Nephron progenitor cell (in vitro differentiated cells): ENCODE measurements at regions not wholly inside any gene's neighbourhood (a gene's known extent, or its start where the extent isn't known, plus 50 kb on each side); places are given as distances from the start of the nearest gene placed in this dataset.

Source experiments
- DNase-seq: peaks from one replicate; pipeline ENCODE4 v3.0.0; 2021
- H3K27ac Mint-ChIP-seq: 2 replicates; pipeline ENCODE4 v1.8.0; 2021; ENCODE audit warnings: mild to moderate bottlenecking, moderate library complexity, mixed read lengths
- H3K27me3 Mint-ChIP-seq: 2 replicates; pipeline ENCODE4 v1.8.0; 2021; ENCODE audit warnings: mild to moderate bottlenecking, low read depth, mixed read lengths; ENCODE audit not compliant: poor library complexity
- H3K36me3 Mint-ChIP-seq: 2 replicates; pipeline ENCODE4 v1.8.0; 2021; ENCODE audit warnings: low read depth, mixed read lengths
- H3K4me1 Mint-ChIP-seq: 2 replicates; pipeline ENCODE4 v1.8.0; 2021; ENCODE audit warnings: mixed read lengths
- H3K4me3 Mint-ChIP-seq: 2 replicates; pipeline ENCODE4 v1.8.0; 2021; ENCODE audit warnings: mild to moderate bottlenecking, moderate library complexity, mixed read lengths
- H3K9me3 Mint-ChIP-seq: 2 replicates; pipeline ENCODE4 v1.8.0; 2021; ENCODE audit warnings: mild to moderate bottlenecking, moderate library complexity, mixed read lengths
- TF ChIP-seq, protein P1 (sequence below): fragments of 200-600 bp; sonication (generic); IDR thresholded peaks from 2 replicates; pipeline ENCODE4 v1.5.0; 2021; ENCODE audit warnings: antibody characterized with exemption

DNA sequence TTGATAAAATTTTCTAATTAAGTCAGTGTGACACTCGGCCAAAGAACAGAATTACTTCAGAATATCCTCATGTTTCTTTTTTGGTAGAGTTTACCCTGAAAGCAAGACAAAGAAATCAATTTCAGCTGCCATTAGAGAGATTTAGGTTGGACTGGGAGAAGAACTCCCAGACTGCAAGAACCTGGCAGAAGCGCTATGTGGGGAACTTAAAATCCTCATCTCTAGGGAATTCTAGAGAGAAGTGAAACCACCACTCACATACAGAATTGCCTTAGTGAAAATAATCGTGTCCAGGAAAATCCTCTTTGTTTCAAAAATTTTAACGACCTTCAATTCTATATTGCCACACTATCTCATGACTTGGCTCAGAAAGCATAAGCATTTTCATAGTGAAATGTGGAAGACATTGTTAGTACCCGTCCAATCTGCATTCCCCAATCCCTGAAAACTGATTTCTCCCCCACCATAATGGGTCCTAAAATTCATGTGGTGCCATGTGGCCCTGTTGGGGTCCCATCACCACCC is 297.3 kb upstream of the MEIS1 start:
- no peak for DNase-seq
- Mint-ChIP-seq H3K4me3 (no peak overlapping the region), H3K9me3 (peaks cover 25% of the 10 kb centered on the region), H3K27me3 (peaks cover 4% of the 10 kb centered on the region), H3K27ac (no peak overlapping the region), H3K4me1 (peaks cover 7% of the 10 kb centered on the region), H3K36me3 (peaks cover 5% of the 10 kb centered on the region)
- TF ChIP-seq, protein P1, sequence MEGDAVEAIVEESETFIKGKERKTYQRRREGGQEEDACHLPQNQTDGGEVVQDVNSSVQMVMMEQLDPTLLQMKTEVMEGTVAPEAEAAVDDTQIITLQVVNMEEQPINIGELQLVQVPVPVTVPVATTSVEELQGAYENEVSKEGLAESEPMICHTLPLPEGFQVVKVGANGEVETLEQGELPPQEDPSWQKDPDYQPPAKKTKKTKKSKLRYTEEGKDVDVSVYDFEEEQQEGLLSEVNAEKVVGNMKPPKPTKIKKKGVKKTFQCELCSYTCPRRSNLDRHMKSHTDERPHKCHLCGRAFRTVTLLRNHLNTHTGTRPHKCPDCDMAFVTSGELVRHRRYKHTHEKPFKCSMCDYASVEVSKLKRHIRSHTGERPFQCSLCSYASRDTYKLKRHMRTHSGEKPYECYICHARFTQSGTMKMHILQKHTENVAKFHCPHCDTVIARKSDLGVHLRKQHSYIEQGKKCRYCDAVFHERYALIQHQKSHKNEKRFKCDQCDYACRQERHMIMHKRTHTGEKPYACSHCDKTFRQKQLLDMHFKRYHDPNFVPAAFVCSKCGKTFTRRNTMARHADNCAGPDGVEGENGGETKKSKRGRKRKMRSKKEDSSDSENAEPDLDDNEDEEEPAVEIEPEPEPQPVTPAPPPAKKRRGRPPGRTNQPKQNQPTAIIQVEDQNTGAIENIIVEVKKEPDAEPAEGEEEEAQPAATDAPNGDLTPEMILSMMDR: no peak

DNA sequence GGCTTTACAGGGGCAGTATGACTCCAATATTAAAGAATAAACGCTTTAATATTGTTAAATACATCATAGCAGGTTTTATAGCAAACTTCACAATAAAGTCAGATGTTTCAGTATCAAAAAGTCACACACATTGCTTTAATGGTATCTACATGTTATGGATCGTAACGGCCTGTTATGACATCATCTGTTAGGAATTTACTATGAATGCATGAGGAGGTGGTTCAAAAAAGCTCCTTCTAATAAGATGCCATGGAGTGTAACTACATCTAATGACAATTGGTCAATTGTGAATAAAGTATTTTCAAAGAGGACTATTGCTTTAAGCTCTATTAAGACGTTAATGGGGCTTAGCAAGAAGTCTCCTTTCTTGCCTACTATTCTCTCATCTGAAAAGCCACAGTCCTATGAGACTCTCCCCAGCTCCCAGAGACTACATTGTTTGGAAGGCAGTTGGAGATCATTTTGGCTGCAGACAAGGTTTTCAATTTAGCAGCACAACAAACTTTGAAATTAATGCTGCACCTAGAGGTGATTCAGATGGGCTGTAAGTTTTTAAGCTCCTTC is 300.7 kb upstream of the MEIS1 start:
- TF ChIP-seq, protein P1: no peak
- Mint-ChIP-seq H3K9me3 (peaks cover 19% of the 10 kb centered on the region), H3K36me3 (peaks cover 5% of the 10 kb centered on the region), H3K4me3 (no peak overlapping the region), H3K4me1 (peaks cover 7% of the 10 kb centered on the region), H3K27me3 (peaks cover 4% of the 10 kb centered on the region), H3K27ac (no peak overlapping the region)
- DNase-seq: no peak

DNA sequence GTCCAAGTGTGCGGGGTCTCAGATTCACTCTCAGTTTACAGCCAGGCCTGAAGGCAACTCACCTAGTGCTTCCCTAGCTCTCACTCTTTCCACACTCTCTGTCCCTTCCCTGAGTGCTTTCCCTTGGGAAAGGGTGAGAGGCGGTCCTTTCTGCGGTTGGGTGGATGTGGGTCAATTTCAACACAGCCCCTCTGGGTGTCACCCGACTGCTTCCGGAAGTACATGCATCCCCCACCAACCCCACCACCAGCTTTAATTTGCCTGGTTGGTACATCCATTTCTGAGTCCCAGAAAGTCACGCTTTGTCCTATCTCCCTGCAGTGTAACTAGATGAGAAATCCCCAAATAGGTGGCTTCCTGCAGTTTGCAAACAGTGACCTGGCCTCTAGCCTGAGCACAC is 307.3 kb upstream of the MEIS1 start:
- H3K4me3 Mint-ChIP-seq: no peak overlapping the region
- TF ChIP-seq, protein P1: no peak
- no peaks in the 10 kb centered on the region for H3K27me3 Mint-ChIP-seq
- H3K27ac Mint-ChIP-seq: peak overlapping the region; percentile 47
- H3K36me3 Mint-ChIP-seq: no peaks in the 10 kb centered on the region
- H3K9me3 Mint-ChIP-seq: no peaks in the 10 kb centered on the region
- peaks cover 12% of the 10 kb centered on the region for H3K4me1 Mint-ChIP-seq
- no peak for DNase-seq

DNA sequence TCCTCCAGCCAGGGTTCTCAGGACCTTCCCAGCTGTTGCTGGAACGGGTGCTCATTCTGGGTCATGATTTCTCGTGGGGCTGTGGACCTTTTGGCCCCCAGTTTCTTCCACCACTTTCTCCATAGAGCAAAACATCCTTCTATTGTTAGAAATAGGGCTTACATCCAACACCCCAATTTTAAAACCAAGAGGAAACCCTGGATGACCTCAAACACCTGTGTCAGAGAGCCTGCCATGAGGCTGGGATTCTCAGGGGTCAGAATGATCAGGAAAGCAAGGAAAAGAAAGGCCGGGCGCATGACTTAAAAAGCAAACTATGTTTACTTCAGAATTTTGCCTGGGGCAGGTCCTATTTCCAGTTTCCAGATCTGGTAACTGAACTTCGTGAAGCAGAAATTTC is 307.9 kb upstream of the MEIS1 start:
- Mint-ChIP-seq H3K4me1 (peaks cover 12% of the 10 kb centered on the region), H3K27me3 (no peaks in the 10 kb centered on the region), H3K36me3 (no peaks in the 10 kb centered on the region), H3K9me3 (no peaks in the 10 kb centered on the region), H3K4me3 (no peak overlapping the region), H3K27ac (no peak overlapping the region)
- TF ChIP-seq, protein P1: no peak
- no peak for DNase-seq

DNA sequence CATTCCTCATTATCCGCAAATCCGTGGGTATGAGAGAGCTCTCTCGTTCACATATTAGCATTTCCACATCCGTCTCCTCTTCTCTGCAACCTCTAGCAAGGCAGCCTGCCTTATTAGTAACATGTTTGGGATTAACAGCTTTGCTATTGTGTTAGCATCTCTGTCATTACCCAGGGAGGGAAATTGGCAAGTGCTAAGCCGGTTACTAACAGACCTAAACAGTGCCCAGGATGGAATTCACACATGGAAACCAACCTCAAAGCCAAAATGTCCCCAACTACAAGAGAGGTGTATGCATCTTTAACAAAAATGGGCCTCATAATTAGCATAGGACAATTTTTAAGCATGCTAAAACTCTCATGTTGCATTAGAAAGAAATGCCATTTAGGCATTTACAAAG is 309.0 kb upstream of the MEIS1 start:
- H3K27ac Mint-ChIP-seq: no peak overlapping the region
- H3K36me3 Mint-ChIP-seq: no peaks in the 10 kb centered on the region
- DNase-seq: no peak
- H3K9me3 Mint-ChIP-seq: no peaks in the 10 kb centered on the region
- peaks cover 12% of the 10 kb centered on the region for H3K4me1 Mint-ChIP-seq
- no peaks in the 10 kb centered on the region for H3K27me3 Mint-ChIP-seq
- H3K4me3 Mint-ChIP-seq: no peak overlapping the region
- TF ChIP-seq, protein P1: no peak

DNA sequence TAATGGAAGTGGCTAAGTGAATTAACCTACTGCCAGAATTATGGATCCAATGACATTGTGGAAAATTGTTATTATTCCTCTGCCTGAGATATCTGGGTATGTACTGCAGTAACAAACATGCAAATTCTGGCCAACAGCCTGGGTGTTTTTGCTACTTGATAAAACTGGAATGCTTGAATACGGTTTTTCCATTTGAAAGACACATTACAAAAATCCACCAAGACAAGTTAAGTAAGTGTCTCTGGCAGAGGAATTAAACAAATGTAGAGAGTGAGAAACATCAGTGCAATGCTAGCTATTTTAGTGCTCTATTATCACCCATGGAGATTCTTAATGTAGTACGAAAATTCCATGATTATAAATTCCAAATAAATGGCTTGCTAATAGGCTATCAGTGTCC is 312.4 kb upstream of the MEIS1 start:
- peaks cover 8% of the 10 kb centered on the region for H3K9me3 Mint-ChIP-seq

More for the DNA sequence above, 312.4 kb upstream of the MEIS1 start:
- Mint-ChIP-seq H3K4me1 (peaks cover 2% of the 10 kb centered on the region), H3K27ac (no peak overlapping the region), H3K27me3 (no peaks in the 10 kb centered on the region), H3K36me3 (no peaks in the 10 kb centered on the region), H3K4me3 (no peak overlapping the region)
- DNase-seq: no peak
- TF ChIP-seq, protein P1: no peak
